NAMALWA (cell line): ENCODE measurements at regions not wholly inside any gene's neighbourhood (a gene's known extent, or its start where the extent isn't known, plus 50 kb on each side); places are given as distances from the start of the nearest gene placed in this dataset.
"Not testable (repeated sequence)": the region's sequence is repeated elsewhere in the genome, so short reads cannot be mapped to it uniquely, and the experiment has no call there.

ENCODE experiments used
- DNase-seq: peaks from one replicate; pipeline ENCODE4 v3.0.0-alpha.2; 2015; ENCODE audit warnings: low spot score

DNA sequence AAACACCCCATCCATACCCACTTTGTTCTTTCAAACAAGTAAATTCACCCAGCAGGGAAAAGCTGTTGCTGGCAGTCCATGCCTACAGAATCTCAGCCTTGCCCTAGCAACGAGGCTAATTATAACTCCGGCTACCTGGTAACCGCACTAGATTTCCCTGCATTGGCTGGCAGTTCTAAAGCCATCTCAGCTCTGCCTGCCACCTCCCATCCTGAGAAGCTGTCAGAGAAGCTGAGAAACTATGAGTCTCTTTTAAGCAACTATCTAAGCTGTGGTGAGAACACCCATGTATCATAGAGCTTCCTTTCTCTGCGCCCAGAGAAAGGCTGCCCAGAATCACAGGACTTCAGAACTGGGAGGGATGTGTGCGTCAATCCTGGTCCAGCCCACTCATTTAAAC is 126.5 kb upstream of the NBPF9 start:
- DNase-seq: not testable (repeated sequence)

DNA sequence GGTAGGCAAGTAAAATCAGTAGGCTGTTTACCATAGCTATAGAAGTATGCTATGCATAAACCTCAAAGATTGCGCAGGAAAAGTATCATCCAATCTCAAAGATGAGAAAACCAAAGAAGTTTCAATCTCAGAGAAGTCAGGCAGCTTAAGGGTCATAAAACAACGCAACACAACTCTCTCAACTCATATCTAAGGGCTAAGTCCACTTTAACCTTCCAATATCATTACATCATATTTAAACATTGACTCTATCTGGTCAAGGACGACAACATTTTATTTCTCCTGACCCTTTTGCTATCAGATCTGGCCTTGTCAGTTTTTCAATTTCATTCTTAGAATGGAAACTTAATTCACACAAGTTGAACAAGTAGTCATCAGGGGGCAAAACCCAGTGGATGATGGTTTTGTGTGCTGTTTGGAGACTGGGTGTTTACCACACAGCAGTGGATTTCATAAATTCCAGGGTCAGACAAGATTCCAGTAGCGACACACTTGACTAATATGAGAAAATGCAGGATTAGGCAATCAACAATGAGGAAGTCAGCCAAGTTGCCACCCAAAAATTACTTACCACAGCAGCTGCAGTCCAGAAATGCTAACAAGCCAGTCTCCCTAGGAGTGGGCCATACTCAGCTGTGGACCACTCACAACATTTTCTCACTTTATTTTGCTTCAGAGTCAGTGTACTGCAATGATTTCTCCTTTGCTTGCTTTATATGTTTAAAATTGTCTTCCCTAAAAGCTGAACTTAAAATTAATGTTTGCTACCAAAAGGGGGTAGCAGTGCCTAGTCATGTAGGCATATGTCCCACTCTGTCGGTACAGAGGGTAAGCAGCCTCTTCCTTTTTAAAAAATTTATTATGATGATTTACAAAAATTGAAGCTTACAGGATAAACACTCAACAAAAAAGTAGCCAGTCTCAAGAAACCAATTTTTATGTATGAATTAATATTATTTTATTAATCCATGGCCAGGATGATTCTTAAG is 131.9 kb upstream of the NBPF9 start:
- not testable (repeated sequence) for DNase-seq

DNA sequence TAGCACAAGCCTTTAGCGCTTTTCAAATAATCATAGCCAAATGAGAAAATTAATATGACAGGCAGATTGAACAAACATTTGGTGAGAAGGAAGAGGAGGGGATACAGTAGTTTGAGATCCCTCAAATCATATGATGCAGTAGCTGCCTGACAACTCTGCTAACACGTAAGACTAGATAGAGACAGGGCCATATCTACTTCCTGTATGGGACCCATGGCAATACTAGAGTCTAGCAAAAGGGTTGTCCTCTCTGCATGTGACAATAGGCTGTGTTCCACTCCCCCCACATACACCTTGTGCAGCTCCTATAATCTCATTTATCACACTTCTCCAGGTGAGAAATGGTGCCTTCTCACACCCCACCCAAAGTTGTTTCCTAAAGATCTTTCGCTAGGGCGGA is 134.2 kb upstream of the NBPF9 start:
- DNase-seq: not testable (repeated sequence)

DNA sequence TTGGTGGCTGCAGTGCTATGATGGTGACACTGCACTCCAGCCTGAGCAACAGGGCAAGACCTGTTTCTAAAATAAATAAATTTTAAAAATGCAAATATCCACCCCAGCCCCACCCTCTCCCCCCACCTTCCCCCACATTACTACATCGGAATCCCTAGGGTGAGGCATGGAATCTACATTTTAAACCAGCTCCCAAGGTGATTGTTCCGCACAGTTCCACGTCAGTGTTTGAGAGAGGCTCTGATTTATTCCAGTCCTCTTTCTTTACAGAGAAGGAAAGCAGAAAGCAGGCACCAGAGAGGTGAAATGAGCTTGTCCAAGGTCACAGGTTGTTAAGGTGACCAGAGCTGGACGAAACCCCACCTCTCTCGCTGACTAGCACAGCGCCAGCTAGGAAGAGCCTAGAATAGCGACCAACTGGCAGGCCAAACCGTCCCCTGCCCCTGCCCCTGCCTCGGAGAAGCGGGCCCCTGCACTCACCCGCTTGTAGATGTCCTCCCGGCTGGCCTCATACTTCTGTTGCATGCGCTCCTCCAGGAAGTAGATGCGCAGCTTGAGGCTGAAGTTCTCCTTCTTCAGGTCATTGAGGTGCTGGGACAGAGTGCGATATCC is 136.7 kb upstream of the NBPF9 start:
- not testable (repeated sequence) for DNase-seq

DNA sequence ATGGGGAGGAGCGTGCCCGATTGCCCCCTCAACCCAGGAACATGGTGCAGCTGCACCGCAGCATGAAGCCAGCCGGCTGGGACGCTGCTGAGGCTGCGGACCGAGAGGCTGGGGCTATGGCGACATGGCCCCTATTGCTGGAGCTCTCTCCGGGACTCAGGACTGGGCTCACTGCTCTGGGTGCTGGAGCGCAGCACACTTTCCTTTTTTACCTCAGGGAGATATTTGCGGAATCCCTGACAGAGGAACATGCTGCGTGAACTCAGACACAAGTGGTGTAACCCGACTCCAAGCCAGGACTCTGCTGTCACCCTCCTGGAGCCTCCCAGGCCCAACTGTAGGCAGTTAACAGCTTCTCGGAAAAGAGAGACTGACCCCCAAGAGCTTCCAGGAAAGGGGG is 137.2 kb upstream of the NBPF9 start:
- DNase-seq: not testable (repeated sequence)

DNA sequence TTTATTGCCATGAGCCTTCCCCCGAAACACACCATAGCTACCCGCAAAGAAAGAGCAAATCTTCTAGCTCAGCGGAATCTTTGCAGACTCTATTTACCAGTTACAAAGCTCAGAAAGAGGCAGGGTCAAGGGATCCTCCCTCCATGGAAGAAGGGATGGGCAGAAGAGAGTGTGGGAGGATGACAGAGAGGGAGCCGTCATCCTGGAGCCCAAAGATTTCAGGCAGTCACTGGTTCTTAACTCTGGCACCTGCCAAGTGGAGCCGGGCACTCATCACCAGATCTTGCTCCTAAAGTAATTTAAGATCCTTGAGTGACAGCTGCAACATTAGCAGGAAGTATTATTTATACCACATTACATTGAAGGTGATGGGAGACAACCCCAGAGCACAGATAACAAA is 137.9 kb upstream of the NBPF9 start:
- not testable (repeated sequence) for DNase-seq

DNA sequence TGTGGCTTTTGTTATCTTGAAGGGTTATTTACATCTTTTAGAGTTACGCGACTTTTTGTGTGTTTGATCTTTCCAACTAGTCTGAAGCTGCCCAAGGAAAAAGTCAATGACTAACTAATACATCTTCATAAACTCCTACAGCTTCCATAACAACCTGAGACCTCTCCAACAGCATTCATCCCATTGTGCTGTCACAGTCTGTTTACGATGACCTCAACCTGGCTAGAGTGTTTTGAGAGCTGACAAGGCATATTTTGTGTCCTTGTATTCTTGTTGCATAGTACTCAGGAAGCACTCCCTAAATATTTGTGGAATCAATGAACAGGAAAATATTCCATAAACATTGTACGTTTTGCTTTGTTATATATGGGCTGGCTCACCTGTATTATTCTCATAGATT is 140.2 kb upstream of the NBPF9 start:
- not testable (repeated sequence) for DNase-seq

DNA sequence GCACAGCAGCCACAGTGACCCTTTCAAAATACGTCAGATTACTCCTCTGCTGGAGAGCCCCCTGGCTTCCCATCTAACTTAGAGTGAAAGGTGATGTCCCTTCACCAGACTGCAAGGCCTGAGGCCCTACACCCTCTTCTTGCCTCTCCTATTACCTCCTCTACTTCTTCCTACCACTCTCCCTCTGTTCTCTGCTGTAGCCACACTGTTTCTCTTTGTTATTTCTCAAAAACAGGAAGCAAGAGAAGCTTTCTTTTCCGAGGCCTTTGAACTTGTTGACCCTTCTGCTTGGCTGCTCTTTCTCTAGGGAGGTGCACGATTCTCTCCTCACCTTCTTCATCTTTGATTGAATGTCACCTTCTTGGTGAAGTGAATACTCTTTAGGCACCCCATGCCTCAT is 141.3 kb upstream of the NBPF9 start:
- DNase-seq: not testable (repeated sequence)

DNA sequence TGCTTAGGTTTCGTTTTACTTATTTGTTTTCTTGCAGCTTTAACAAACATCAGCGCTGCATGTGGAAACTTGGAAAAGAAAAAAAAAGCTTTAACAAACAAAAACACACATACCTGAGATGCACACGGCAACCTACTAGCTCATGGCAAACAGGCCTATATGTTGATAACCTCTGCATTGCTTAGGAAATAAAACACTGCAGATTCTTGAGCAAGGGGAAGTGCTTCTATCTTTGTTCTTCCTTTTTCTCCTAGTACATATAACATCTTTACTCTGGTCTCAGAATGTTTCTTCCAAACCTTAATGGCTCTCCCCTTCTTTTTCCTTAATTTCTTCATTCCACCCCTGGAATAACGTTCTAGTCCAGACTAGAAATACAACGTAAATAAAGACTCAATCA is 142.9 kb upstream of the NBPF9 start:
- DNase-seq: not testable (repeated sequence)

DNA sequence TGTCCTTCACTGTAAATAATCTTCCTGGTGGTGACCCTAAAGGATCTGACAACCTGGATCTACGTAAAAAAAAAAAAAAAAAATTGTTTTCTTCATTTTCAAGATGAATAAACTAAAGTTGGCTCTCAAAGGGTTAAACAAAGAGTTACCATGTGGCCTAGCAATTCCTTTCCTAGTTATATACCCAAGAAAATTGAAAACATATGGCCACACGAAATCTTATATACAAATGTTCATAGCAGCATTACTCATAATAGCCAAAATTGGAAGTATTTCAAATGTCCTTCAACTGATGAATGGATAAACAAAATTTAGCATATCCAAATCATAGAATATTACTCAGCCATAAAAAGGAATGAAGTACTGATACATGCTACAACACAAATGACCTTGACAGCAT is 145.3 kb upstream of the NBPF9 start:
- DNase-seq: not testable (repeated sequence)

DNA sequence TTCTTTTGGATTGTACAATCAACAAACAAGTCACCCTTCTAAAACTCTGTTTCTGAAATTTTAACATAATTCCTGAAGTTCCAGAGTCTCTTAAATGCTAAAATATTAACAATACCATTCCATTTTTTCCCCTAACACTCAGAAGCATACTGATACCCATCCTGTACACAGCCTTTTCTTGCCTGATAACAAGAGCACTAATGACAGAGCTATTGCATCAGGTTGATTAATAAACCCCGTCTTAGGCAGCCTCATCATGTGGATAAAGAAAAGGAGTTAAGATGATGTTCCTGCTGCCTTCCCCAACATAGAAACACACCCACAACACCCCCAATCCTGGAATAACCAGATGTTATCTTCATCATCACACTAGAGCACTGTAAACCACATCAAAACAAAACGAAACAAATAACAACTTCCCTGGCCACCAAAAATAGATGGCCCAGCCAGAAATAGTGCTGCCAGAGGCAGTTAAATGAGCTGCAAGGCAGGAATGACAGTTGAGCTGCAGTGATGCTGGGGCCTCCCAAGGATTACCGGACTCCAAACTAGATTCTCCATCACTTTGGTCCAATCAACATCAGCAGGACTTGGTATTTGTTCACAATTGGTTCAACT is 146.6 kb upstream of the NBPF9 start:
- not testable (repeated sequence) for DNase-seq

DNA sequence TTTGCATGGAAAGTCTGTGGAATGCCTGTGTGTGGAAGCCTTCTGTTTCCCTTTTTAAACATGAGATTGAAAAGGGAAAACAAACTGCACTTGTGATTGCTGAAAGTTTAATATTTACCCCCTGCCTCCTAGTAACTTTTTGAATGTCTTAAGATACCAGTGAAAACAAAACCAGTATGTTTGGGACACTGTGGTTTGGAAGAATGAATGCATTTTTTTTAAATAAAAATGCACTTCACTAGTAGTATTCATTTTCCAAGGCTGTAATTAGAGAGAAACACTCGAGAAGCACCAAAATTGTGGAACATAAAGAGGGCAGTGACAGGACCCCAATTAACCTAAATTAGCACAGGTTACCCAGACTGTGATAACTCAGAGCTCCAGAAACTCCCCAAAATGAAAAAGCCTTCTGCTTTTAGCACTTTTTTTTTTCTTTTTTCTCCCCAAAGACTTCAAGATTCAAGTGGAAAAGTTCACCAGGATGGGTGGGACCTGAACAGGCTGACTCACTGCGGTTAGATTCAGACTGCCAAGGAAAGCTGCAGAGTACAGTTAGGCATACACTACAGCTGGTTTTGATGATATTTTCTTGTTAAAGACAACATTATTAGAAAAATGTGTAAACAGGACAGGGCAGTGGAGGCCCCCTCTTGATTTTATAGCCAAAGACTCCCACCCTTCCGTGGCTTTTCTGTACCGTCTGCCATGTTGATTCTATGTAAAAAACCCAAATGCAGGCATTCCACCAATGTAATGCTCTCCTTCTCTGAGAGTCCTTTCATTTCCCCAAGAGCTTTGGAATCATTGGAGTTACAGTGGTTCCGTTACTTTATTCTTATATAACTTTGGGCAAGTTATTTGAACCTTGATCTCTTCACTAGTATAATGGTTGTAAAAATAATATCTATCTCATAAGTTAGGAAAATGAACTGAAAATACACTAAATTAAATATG is 151.8 kb upstream of the NBPF9 start:
- DNase-seq: not testable (repeated sequence)

DNA sequence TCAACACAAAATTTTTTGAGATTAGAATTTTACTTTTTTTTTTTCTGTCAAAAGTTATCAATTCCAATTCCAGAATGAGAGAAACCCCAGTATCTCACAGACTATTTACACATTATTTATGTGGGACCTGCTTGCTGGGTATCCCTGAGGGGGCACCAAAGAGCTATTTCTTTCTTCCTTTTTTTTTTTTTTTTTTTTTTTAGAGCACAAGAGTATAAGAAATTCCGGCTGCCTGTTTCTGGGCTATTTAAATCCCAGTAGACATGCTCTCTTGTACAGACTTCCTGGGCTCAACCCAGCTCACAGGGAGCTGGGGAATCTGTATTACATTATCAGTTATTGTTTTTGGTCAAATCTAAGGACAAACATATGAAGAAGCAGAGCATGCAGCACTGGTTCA is 156.9 kb upstream of the NBPF9 start:
- not testable (repeated sequence) for DNase-seq

DNA sequence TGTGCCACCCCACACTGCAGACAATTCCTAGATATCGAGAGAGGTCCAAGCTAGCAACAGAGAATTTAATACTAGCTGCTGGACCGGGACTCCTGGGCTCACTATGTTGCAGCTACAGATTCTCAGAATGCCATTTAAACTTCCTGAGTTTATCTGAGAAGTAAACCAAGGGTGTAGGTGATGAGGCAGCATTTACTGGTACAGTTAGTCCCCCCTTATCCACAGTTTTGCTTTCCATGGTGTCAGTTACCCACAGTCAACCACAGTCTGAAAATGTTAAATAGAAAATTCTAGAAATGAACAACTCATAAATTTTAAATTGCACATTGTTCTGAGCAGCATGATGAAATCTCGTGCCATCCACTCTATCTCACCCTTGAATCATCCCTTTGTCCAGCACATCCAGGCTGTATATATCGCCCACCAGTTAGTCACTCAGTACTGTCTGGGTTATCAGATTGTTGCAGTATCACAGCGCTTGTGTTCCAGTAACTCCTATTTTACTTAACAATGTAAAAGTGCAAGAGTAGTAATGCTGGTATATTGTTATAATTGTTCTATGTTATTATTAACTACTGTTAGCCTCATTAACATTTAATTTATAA is 157.5 kb upstream of the NBPF9 start:
- not testable (repeated sequence) for DNase-seq

DNA sequence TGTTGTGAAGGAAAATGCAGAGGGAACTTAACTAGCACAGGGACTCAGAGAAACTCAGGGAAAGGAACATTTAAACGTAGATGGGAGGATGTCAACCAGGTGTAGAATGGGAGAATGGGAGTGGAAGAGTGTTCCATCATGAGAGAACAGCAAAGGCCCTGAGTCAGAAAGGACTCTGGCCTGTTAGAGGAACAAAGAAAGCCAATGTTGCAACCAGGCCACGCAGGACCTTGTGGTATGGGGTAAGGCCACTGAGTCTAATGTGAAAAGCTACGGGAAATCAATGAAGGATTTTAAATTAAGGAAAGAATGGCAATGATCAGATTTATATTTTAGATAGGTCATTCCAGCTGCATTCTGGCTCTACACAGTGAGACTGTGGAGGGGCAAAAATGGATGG is 163.9 kb upstream of the NBPF9 start:
- not testable (repeated sequence) for DNase-seq

DNA sequence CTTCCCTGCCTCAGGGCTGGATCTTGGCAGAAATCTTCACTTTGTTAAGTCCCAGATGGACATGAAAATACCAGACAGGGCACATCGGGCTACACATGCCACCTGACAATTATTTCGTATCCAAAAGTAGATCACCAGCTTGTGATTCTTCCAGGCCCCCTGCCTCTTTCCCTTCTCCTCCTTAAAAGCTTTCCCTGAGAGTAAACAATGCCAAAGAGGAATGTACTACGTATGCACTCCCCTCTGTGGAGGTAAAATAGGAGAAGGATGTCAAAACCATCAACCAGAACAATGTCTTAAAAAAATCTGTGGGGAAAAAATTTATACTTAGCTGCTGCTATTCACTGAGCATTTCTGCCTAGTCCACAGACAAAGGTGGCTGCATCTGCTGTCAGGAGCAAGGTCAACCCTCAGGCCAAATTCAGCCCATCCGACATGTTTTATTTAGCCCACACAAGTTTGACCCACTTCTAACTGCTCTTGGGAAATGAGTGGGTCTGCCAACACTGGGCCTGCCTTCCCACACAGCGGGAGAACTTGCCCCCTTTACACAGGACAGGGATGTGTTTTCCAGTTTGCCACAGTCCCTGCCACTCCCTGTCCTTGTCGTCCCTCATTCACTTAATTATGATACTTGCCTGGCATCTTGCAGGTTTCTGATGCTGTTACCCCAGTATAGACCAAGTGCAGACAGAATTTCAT is 165.8 kb upstream of the NBPF9 start:
- not testable (repeated sequence) for DNase-seq

DNA sequence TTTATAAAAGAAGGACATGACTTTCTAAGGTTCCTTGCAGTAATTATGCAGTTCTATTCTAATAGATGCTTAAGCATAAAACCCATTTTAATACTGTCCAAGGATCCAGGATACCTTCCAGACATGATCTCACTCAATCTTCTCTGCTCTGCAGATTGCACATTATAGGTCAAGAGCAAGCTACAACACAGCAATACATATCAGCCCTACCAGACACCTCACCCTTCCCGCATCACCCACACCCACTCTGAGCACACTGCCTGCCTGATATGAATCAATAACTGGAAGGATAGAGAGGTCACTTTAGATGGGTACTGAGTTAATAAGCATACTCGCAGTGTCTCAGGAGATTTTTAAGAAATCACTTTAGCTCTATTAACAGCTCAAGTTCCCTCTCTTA is 166.5 kb upstream of the NBPF9 start:
- not testable (repeated sequence) for DNase-seq

DNA sequence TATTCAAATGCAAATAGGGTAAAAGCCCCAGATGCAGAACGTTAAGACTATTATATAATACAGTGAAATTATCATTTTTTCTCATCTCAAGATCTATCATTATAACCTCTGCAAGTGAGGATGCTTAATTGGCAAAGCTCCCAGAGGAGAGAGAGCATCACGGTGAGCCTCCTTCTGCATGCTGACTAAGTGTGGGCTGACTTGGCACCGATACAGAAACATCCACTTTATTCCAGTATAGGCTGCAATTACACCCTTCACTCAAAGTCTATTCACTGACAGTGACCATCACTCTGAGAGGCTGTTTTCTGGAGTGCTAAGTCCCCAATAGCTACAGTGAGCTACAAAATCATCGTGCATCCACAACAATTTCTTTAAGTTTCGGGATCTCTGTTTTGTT is 171.1 kb upstream of the NBPF9 start:
- not testable (repeated sequence) for DNase-seq

DNA sequence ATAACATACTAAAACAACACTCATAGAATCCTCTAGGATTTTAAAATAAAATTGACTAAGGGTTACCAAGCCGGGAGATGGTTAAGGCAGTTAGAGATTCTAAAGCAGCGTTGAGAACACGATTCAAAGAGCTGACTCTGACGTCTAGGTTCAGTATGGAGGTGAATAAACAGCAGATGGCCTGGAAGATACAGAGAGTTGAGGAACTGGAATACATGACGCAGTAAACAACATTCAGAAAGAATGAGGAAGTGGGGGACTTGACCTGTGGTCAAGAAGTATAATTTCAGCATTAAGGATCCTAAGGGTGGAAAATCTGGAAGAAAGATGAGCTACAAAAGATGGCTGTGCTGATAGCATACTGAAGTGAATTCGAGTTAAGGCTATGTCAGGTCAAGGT is 172.5 kb upstream of the NBPF9 start:
- not testable (repeated sequence) for DNase-seq

DNA sequence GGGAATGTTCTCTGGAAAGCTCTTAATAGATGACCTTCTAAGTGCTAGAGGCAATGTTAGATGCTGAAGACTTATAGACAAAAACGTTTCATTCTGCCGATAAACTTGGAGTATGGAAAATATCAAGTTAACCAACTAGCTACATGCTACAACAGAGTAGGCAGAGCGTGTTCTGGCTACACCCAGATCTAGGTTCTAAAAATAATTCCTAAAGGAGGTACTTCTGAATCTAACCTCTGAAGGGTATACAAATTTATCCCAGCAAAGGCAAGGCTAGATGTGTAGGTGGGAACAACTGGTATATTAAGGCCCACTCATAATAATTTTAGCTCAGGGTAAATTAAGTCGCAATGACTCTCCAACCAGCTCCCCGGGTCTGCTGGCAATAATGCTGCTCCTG is 173.1 kb upstream of the NBPF9 start:
- DNase-seq: not testable (repeated sequence)
